ENCODE measurements at regions not wholly inside any gene's neighbourhood (a gene's known extent, or its start where the extent isn't known, plus 50 kb on each side); places are given as distances from the start of the nearest gene placed in this dataset.

GRCh38 chr3:174498638-174499037 lies 360.5 kb upstream of the NAALADL2 start:
- Mint-ChIP-seq H3K4me1 (no peaks in the 10 kb centered on the region), H3K9me3 (no peaks in the 10 kb centered on the region), H3K4me3 (no peak overlapping the region), H3K27ac (no peak overlapping the region), H3K27me3 (ENCODE audit: low read depth, poor library complexity) (no peaks in the 10 kb centered on the region), H3K36me3 (ENCODE audit: low read depth) (no peaks in the 10 kb centered on the region)
- DNase-seq = no peak
- no peak for TF ChIP-seq CTCF (IDR thresholded peaks at IDR 0.05)

GRCh38 chr3:174505266-174505665 lies 353.9 kb upstream of the NAALADL2 start:
- no peak for DNase-seq
- Mint-ChIP-seq H3K27ac (no peak overlapping the region), H3K4me3 (no peak overlapping the region), H3K9me3 (no peaks in the 10 kb centered on the region), H3K4me1 (no peaks in the 10 kb centered on the region), H3K36me3 (ENCODE audit: low read depth) (no peaks in the 10 kb centered on the region), H3K27me3 (ENCODE audit: low read depth, poor library complexity) (no peaks in the 10 kb centered on the region)
- no peak for TF ChIP-seq CTCF (IDR thresholded peaks at IDR 0.05)

- TF ChIP-seq CTCF (IDR thresholded peaks at IDR 0.05) = no peak
- no peaks in the 10 kb centered on the region for H3K4me1 Mint-ChIP-seq
- peaks cover 3% of the 10 kb centered on the region for H3K9me3 Mint-ChIP-seq
- H3K27ac Mint-ChIP-seq = no peak overlapping the region
- no peaks in the 10 kb centered on the region for H3K27me3 Mint-ChIP-seq (ENCODE audit: low read depth, poor library complexity)
- no peak overlapping the region for H3K4me3 Mint-ChIP-seq
- H3K36me3 Mint-ChIP-seq (ENCODE audit: low read depth) = no peaks in the 10 kb centered on the region
- no peak for DNase-seq
Observed at GRCh38 chr3:174524203-174524602, 334.9 kb upstream of the NAALADL2 start.

GRCh38 chr3:174529298-174529697 lies 329.8 kb upstream of the NAALADL2 start:
- no peaks in the 10 kb centered on the region for H3K4me1 Mint-ChIP-seq
- H3K9me3 Mint-ChIP-seq = no peaks in the 10 kb centered on the region
- no peak overlapping the region for H3K4me3 Mint-ChIP-seq
- no peaks in the 10 kb centered on the region for H3K27me3 Mint-ChIP-seq (ENCODE audit: low read depth, poor library complexity)
- no peaks in the 10 kb centered on the region for H3K36me3 Mint-ChIP-seq (ENCODE audit: low read depth)
- TF ChIP-seq CTCF (IDR thresholded peaks at IDR 0.05) = no peak
- no peak overlapping the region for H3K27ac Mint-ChIP-seq
- peak; percentile 1 for DNase-seq

GRCh38 chr3:174531262-174531982 lies 327.7 kb upstream of the NAALADL2 start:
- Mint-ChIP-seq H3K9me3 (no peaks in the 10 kb centered on the region), H3K27ac (no peak overlapping the region), H3K4me1 (no peaks in the 10 kb centered on the region), H3K27me3 (ENCODE audit: low read depth, poor library complexity) (no peaks in the 10 kb centered on the region), H3K4me3 (no peak overlapping the region), H3K36me3 (ENCODE audit: low read depth) (no peaks in the 10 kb centered on the region)
- no peak for TF ChIP-seq CTCF (IDR thresholded peaks at IDR 0.05)
- no peak for DNase-seq

- Mint-ChIP-seq H3K36me3 (ENCODE audit: low read depth) (no peaks in the 10 kb centered on the region), H3K4me3 (no peak overlapping the region), H3K27ac (no peak overlapping the region), H3K9me3 (no peaks in the 10 kb centered on the region), H3K27me3 (ENCODE audit: low read depth, poor library complexity) (no peaks in the 10 kb centered on the region), H3K4me1 (no peaks in the 10 kb centered on the region)
- no peak for TF ChIP-seq CTCF (IDR thresholded peaks at IDR 0.05)
- DNase-seq = no peak
Observed at GRCh38 chr3:174532216-174532615, 326.9 kb upstream of the NAALADL2 start.

Measured in nephron progenitor cell (in vitro differentiated cells).